ENCODE measurements at regions not wholly inside any gene's neighbourhood (a gene's known extent, or its start where the extent isn't known, plus 50 kb on each side); places are given as distances from the start of the nearest gene placed in this dataset.

DNA sequence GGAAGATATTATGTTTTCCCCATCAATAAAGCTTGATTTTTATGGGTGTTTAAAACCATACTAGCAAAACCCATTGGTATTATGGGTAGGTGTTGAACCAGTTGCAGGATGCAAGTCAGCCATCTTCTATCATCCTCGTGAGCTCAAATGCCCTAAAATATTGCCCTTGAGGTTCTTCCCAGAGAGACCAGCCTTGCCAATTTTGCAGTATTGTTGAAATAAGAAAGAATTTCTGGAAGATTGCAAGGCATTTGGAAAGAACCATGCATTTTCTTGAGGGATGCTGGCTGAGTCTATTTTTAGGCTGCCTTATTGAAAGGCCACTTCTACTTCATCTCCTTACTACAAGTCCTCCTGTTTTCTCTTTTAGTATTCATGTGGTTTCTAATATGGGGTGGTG is 60.9 kb upstream of the SOD3 start:
- no peak overlapping the region for H3K27ac ChIP-seq (replicated peaks)
- intact Hi-C loops (cut with micrococcal nuclease) = no loop called here
- no peaks in the 10 kb centered on the region for H3K36me3 ChIP-seq
- H3K4me1 ChIP-seq = peaks cover 4% of the 10 kb centered on the region
- no peak for TF ChIP-seq CTCF (IDR thresholded peaks at IDR 0.05; ENCODE audit: borderline replicate concordance)
- no peaks in the 10 kb centered on the region for H3K27me3 ChIP-seq (ENCODE audit: low read depth)
- no peak for DNase-seq
- H3K4me3 ChIP-seq = no peak overlapping the region
- peaks cover 11% of the 10 kb centered on the region for H3K9me3 ChIP-seq (replicated peaks)

- H3K36me3 ChIP-seq = no peaks in the 10 kb centered on the region
- H3K4me1 ChIP-seq = no peaks in the 10 kb centered on the region
- no peaks in the 10 kb centered on the region for H3K27me3 ChIP-seq (ENCODE audit: low read depth)
- DNase-seq = no peak
- H3K9me3 ChIP-seq (replicated peaks) = peaks cover 11% of the 10 kb centered on the region
- intact Hi-C loops (cut with micrococcal nuclease) = no loop called here
- TF ChIP-seq CTCF (IDR thresholded peaks at IDR 0.05; ENCODE audit: borderline replicate concordance) = peak; percentile 41
- H3K4me3 ChIP-seq = no peak overlapping the region
- no peak overlapping the region for H3K27ac ChIP-seq (replicated peaks)
Observed at GRCh38 chr4:24736066-24736465, 59.3 kb upstream of the SOD3 start.

GRCh38 chr4:24741910-24742309 is 53.5 kb upstream of the SOD3 start:
- TF ChIP-seq CTCF (IDR thresholded peaks at IDR 0.05; ENCODE audit: borderline replicate concordance) = no peak
- H3K27me3 ChIP-seq (ENCODE audit: low read depth) = no peaks in the 10 kb centered on the region
- intact Hi-C loops (cut with micrococcal nuclease) = no loop called here
- peaks cover 11% of the 10 kb centered on the region for H3K9me3 ChIP-seq (replicated peaks)
- DNase-seq = no peak
- H3K4me3 ChIP-seq = no peak overlapping the region
- H3K27ac ChIP-seq (replicated peaks) = no peak overlapping the region
- H3K4me1 ChIP-seq = peaks cover 6% of the 10 kb centered on the region
- no peaks in the 10 kb centered on the region for H3K36me3 ChIP-seq

DNA sequence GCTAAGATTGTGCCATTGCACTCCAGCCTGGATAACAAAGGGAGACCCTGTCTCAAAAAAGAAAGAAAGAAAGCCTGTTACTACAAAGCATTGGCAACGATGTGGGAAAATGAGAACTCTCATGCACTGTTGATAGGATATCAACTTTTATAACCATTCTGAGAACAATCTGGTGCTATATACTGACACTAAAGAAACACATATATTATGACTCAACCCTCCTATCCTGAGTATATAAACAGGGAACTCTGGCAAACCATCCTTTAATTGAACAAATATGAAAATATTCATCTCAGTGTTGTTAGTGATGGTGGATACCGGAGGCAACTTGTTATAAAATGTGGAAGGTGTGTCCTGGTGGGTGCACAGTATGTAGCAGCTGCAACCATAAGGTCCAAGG is 53.0 kb upstream of the SOD3 start:
- Histone ChIP-seq H3K4me1 (peaks cover 6% of the 10 kb centered on the region), H3K27me3 (ENCODE audit: low read depth) (no peaks in the 10 kb centered on the region), H3K4me3 (no peak overlapping the region), H3K36me3 (no peaks in the 10 kb centered on the region), H3K9me3 (replicated peaks) (peaks cover 9% of the 10 kb centered on the region), H3K27ac (replicated peaks) (no peak overlapping the region)
- intact Hi-C loops (cut with micrococcal nuclease) = no loop called here
- no peak for DNase-seq
- TF ChIP-seq CTCF (IDR thresholded peaks at IDR 0.05; ENCODE audit: borderline replicate concordance) = no peak

DNA sequence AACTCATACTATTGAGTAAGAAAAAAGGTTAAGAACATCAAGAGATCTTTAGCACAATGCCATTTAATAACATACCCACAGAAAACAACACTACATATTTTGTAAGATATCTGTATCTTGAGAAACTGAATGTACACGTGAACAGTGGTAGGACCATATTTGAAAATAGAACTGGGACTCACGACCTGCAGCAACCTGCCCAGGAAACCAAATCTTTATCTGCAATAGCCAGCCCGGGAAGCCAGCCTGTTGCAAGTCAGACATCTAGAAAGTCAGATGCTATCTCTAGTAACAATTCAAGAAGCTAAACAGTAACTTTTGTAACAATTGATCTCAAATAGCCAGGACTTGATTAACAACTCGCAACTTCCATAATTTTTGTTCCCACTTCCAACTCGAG is 52.6 kb upstream of the SOD3 start:
- no peak for DNase-seq
- intact Hi-C loops (cut with micrococcal nuclease) = no loop called here
- H3K27me3 ChIP-seq (ENCODE audit: low read depth) = no peaks in the 10 kb centered on the region
- H3K27ac ChIP-seq (replicated peaks) = no peak overlapping the region
- TF ChIP-seq CTCF (IDR thresholded peaks at IDR 0.05; ENCODE audit: borderline replicate concordance) = no peak
- no peaks in the 10 kb centered on the region for H3K36me3 ChIP-seq
- no peak overlapping the region for H3K4me3 ChIP-seq
- H3K4me1 ChIP-seq = peaks cover 6% of the 10 kb centered on the region
- peaks cover 4% of the 10 kb centered on the region for H3K9me3 ChIP-seq (replicated peaks)

DNA sequence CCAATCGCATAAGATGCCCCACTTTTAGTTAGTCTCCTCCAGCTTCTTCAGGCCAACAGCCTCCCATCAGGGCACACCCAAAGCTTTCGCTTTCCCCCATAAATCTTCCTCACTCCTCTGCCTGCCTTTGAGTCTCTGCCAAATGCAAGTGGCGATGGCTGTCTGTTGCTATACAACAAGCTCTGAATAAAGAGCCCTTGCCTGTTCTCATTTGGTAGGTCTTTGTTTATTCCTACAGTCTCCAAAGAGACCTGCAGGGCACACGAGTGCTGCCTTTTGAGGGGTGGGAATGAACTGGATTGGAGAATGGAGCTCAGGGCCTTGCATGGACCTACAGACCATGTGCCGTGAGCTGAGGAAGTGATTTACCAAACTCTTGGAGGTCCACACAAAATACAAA is 52.2 kb upstream of the SOD3 start:
- Histone ChIP-seq H3K27ac (replicated peaks) (no peak overlapping the region), H3K27me3 (ENCODE audit: low read depth) (no peaks in the 10 kb centered on the region), H3K4me1 (peaks cover 6% of the 10 kb centered on the region), H3K9me3 (replicated peaks) (no peaks in the 10 kb centered on the region), H3K36me3 (no peaks in the 10 kb centered on the region), H3K4me3 (no peak overlapping the region)
- intact Hi-C loops (cut with micrococcal nuclease) = no loop called here
- no peak for DNase-seq
- no peak for TF ChIP-seq CTCF (IDR thresholded peaks at IDR 0.05; ENCODE audit: borderline replicate concordance)
